Cardiac muscle cell (in vitro differentiated cells and primary cell): ENCODE measurements at regions not wholly inside any gene's neighbourhood (a gene's known extent, or its start where the extent isn't known, plus 50 kb on each side); places are given as distances from the start of the nearest gene placed in this dataset.

Experiments
- DNase-seq, 2 donors: peaks; one replicate each; pipeline versions ENCODE4 v3.0.0 to v3.0.0-alpha.2; 2010 to 2017; ENCODE audit warnings: low read depth in 1 of 2, low spot score in 1 of 2
- H3K27ac ChIP-seq: fragments of 200-600 bp; sonication (generic); 2 replicates; pipeline ENCODE4 v1.5.1; 2016
- H3K27me3 ChIP-seq: fragments of 200-600 bp; sonication (generic); 2 replicates; pipeline ENCODE4 v1.6.0; 2016; ENCODE audit warnings: control low read depth
- H3K36me3 ChIP-seq: fragments of 200-600 bp; sonication (generic); 2 replicates; pipeline ENCODE4 v1.5.1; 2016; ENCODE audit warnings: control low read depth
- H3K4me1 ChIP-seq: fragments of 200-600 bp; sonication (generic); 2 replicates; pipeline ENCODE4 v1.8.1; 2017; ENCODE audit warnings: low read depth, mild to moderate bottlenecking, mixed run types
- H3K4me3 ChIP-seq: fragments of 200-600 bp; sonication (generic); 2 replicates; pipeline ENCODE4 v1.5.1; 2016; ENCODE audit warnings: mild to moderate bottlenecking
- H3K9me3 ChIP-seq: fragments of 200-600 bp; sonication (generic); 2 replicates; pipeline ENCODE4 v1.5.1; 2017; ENCODE audit warnings: low read depth, mild to moderate bottlenecking, control low read depth
- TF ChIP-seq, protein P1 (sequence below): IDR thresholded peaks from 2 replicates; pipeline ENCODE4 v1.5.1; 2012; ENCODE audit warnings: low read depth, mild to moderate bottlenecking, low read length

DNA sequence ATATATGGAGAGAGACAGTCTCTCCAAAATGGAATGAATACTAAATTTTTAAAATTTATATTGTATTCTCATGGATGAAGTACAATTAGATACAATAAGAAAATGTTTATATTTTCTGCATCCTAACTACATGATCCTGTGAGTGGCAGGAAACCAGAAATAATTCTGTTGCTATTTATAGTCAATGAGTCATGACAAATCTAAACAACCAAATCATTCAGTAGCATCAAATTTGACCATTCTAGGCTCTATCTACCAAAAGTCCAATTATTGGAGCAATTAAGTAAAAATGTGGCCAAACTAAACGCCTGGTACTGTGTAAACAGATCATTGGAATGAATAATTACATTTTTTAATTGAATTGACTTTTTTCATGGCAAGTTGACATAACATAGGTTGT is 959.8 kb downstream of the EPHA7 start:
- Histone ChIP-seq H3K9me3 (no peaks in the 10 kb centered on the region), H3K27ac (no peak overlapping the region), H3K4me1 (no peaks in the 10 kb centered on the region), H3K4me3 (no peak overlapping the region), H3K27me3 (no peaks in the 10 kb centered on the region), H3K36me3 (no peaks in the 10 kb centered on the region)
- DNase-seq: no peak
- TF ChIP-seq, protein P1, sequence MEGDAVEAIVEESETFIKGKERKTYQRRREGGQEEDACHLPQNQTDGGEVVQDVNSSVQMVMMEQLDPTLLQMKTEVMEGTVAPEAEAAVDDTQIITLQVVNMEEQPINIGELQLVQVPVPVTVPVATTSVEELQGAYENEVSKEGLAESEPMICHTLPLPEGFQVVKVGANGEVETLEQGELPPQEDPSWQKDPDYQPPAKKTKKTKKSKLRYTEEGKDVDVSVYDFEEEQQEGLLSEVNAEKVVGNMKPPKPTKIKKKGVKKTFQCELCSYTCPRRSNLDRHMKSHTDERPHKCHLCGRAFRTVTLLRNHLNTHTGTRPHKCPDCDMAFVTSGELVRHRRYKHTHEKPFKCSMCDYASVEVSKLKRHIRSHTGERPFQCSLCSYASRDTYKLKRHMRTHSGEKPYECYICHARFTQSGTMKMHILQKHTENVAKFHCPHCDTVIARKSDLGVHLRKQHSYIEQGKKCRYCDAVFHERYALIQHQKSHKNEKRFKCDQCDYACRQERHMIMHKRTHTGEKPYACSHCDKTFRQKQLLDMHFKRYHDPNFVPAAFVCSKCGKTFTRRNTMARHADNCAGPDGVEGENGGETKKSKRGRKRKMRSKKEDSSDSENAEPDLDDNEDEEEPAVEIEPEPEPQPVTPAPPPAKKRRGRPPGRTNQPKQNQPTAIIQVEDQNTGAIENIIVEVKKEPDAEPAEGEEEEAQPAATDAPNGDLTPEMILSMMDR: no peak

DNA sequence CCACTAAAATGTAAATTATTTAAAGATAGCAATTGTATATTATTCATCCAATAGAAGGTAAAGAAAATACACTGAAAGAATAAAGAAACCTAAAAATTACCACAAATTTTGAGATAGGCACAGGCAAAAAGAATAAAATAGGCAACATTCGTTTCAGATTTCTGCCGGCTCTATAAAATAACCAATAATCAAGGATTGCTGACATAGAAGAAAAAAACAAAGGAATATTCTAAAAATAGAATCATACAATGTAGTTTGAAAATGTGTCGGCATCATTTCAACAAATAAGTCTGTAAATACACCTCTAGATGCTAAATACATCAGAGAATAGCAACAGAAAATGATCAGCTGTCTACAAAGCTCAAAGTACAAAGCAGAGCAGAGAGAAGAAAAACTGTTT is 973.3 kb downstream of the EPHA7 start:
- Histone ChIP-seq H3K9me3 (no peaks in the 10 kb centered on the region), H3K36me3 (no peaks in the 10 kb centered on the region), H3K4me3 (no peak overlapping the region), H3K27me3 (no peaks in the 10 kb centered on the region), H3K27ac (no peak overlapping the region), H3K4me1 (no peaks in the 10 kb centered on the region)
- DNase-seq: no peak
- TF ChIP-seq, protein P1: no peak

DNA sequence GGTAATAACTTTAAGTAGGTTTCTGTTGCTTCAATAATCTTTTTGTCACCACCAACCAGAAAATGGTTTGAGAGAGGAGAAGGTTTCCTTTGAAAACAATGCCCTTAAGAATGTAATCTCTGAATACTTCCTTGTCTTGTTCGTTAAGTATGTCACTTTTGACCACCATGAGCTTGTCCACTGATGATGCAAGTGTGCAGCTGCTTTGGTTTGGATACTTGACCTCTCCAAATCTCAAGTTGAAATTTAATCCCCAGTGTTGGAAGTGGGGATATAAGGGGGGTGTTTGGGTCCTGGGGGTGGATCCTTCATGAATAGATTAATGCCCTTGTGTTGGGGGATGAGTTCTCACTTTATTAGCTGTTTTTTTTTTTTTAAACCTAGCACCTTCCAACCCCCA is 985.4 kb downstream of the EPHA7 start:
- Histone ChIP-seq H3K36me3 (no peaks in the 10 kb centered on the region), H3K27ac (no peak overlapping the region), H3K4me1 (no peaks in the 10 kb centered on the region), H3K4me3 (no peak overlapping the region), H3K27me3 (no peaks in the 10 kb centered on the region), H3K9me3 (no peaks in the 10 kb centered on the region)
- DNase-seq: no peak
- TF ChIP-seq, protein P1: no peak

DNA sequence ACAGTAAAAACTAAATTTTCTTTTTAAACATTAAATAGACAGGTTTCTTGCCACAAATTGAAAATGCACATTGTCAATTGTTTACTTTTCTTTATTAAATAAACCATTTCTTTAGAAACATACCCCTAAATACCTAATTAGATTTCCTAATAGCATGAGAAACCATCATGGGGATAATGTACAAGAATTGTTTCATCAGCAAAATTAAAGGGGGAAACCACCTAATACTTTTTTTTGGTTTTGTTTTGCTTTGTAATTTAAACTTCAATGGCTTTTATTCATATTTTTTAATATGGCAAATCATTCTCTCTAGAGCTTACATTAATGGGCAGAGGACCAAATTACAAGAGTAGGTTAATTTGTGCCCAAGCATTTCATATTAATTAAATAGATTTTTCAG is 987.9 kb downstream of the EPHA7 start:
- no peak for DNase-seq
- no peaks in the 10 kb centered on the region for H3K4me1 ChIP-seq
- no peaks in the 10 kb centered on the region for H3K9me3 ChIP-seq
- no peak overlapping the region for H3K27ac ChIP-seq
- no peaks in the 10 kb centered on the region for H3K27me3 ChIP-seq
- no peaks in the 10 kb centered on the region for H3K36me3 ChIP-seq
- no peak overlapping the region for H3K4me3 ChIP-seq
- TF ChIP-seq, protein P1: no peak

DNA sequence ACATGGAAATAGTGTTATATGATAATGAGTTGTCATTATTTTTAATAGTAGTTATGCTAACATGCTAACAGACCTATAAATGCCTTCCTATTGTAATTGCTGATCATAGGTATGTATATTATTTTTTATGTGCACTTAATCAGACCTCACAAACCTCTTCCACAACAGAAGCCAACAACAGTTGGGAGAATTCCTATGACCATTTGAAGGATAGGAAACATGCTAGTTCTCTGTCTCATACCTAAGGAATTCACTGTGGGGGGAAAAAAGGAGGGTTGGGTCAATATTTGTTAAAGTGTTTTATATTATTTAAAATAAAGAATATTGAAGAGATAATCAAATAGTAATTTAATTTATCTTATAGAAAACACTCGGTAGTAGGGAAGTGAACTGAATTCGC is 990.9 kb downstream of the EPHA7 start:
- H3K27ac ChIP-seq: no peak overlapping the region
- H3K27me3 ChIP-seq: no peaks in the 10 kb centered on the region
- H3K4me1 ChIP-seq: no peaks in the 10 kb centered on the region
- H3K36me3 ChIP-seq: no peaks in the 10 kb centered on the region
- H3K9me3 ChIP-seq: no peaks in the 10 kb centered on the region
- no peak for DNase-seq
- no peak overlapping the region for H3K4me3 ChIP-seq
- TF ChIP-seq, protein P1: no peak

DNA sequence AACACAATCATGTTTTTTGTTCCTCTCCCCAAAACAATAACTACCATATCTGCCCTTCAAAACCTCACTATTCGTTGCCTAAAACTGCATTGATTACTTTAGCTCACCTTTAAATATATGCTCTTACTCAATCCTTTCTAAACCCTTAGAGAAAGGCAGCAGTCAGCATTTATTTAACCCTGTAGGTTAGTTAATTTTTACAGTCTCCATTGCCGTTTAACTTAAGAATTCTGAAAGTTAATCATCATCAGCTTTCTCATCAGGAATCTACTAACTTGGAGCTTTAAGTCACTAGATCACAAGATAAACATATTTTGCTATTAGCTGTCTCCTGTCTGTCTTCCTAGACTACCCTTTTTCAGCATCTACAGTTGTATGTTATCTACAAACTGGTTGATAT is 991.9 kb downstream of the EPHA7 start:
- Histone ChIP-seq H3K9me3 (no peaks in the 10 kb centered on the region), H3K27ac (no peak overlapping the region), H3K4me3 (no peak overlapping the region), H3K4me1 (no peaks in the 10 kb centered on the region), H3K27me3 (no peaks in the 10 kb centered on the region), H3K36me3 (no peaks in the 10 kb centered on the region)
- DNase-seq: no peak
- TF ChIP-seq, protein P1: no peak
